IMR-90 (cell line): ENCODE measurements at regions not wholly inside any gene's neighbourhood (a gene's known extent, or its start where the extent isn't known, plus 50 kb on each side); places are given as distances from the start of the nearest gene placed in this dataset.

Source experiments
- BHLHE40 ChIP-seq: fragments of 150-350 bp; IDR thresholded peaks from 2 replicates; pipeline ENCODE4 v1.6.1; 2016; ENCODE audit warnings: mild to moderate bottlenecking, low read depth, low read length
- CEBPB ChIP-seq: IDR thresholded peaks from 2 replicates; pipeline ENCODE4 v1.6.1; 2012; ENCODE audit warnings: low read depth, low read length, improper control_type of control experiment
- CTCF ChIP-seq: conservative IDR thresholded peaks from 2 replicates; pipeline ENCODE4 v1.5.1; 2012; ENCODE audit warnings: mild to moderate bottlenecking, low read depth, low read length, improper control_type of control experiment
- ELK1 ChIP-seq: fragments of 150-350 bp; IDR thresholded peaks from 2 replicates; pipeline ENCODE4 v1.6.1; 2016; ENCODE audit warnings: low read depth, mild to moderate bottlenecking, low read length, moderate library complexity, borderline replicate concordance
- FOS ChIP-seq: fragments of 150-350 bp; IDR thresholded peaks from 2 replicates; pipeline ENCODE4 v1.6.1; 2016; ENCODE audit warnings: low read depth, low read length
- MAFK ChIP-seq: IDR thresholded peaks from 2 replicates; pipeline ENCODE4 v1.6.1; 2012; ENCODE audit warnings: low read depth, low read length, improper control_type of control experiment
- MAZ ChIP-seq: IDR thresholded peaks from 2 replicates; pipeline ENCODE4 v1.6.1; 2012; ENCODE audit warnings: low read depth, mild to moderate bottlenecking, low read length, improper control_type of control experiment, moderate library complexity, borderline replicate concordance
- POLR2A ChIP-seq: IDR thresholded peaks from 2 replicates; pipeline ENCODE4 v1.6.1; 2012; ENCODE audit warnings: mild to moderate bottlenecking, low read depth, low read length
- RAD21 ChIP-seq: IDR thresholded peaks from 2 replicates; pipeline ENCODE4 v1.6.1; 2012; ENCODE audit warnings: low read length, improper control_type of control experiment
- RFX5 ChIP-seq: IDR thresholded peaks from 2 replicates; pipeline ENCODE4 v1.8.0; 2012; ENCODE audit warnings: low read depth, mild to moderate bottlenecking, low read length, moderate library complexity
- USF2 ChIP-seq: fragments of 150-350 bp; IDR thresholded peaks from 2 replicates; pipeline ENCODE4 v1.6.1; 2017; ENCODE audit warnings: mild to moderate bottlenecking, antibody characterized with exemption, low read length, low read depth

GRCh38 chr9:16181539-16181938 lies 628.7 kb downstream of the CCDC171 start:
- TF ChIP-seq CTCF (no peak), CEBPB (no peak), POLR2A (no peak), RFX5 (no peak), ELK1 (no peak), RAD21 (no peak), USF2 (no peak), FOS (no peak), MAFK (no peak), BHLHE40 (no peak), MAZ (no peak)
